Left forelimb (tissue), 1 donor: ENCODE measurements at regions not wholly inside any gene's neighbourhood (a gene's known extent, or its start where the extent isn't known, plus 50 kb on each side); places are given as distances from the start of the nearest gene placed in this dataset.
"Not testable (repeated sequence)": the region's sequence is repeated elsewhere in the genome, so short reads cannot be mapped to it uniquely, and the experiment has no call there.

Experiments used
- DNase-seq: peaks from one replicate; pipeline ENCODE4 v3.0.0-alpha.2; 2018; ENCODE audit warnings: low spot score

DNA sequence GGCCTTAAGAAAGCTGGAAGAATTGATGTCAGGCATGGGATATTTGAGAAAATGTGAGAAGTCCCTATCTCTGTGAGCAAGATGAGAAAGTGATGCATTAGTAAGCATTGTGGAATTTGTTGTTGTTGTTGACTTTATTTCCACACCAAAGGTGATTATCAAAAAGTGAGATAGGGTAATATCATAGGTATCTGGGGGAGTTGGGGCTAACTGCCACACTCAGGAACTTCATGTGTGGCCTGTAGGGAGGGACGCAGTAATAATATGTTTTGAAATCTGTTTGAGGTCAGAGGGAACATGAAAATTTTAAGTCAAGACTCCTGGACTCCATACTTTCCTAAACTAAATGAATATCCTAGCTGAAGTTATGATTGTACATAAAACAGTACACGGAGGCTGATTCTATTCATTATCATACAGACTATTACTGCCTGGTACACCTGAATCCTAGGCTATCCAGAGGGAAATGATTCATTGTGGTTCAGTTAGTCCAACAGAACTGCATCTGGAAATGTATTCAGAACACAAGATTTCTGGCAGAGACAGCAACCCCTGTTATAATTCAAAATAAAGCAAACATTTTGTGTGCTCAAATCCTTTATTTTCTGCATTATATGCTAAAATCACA, 304.8 kb downstream of the CPS1 start:
- no peak for DNase-seq

DNA sequence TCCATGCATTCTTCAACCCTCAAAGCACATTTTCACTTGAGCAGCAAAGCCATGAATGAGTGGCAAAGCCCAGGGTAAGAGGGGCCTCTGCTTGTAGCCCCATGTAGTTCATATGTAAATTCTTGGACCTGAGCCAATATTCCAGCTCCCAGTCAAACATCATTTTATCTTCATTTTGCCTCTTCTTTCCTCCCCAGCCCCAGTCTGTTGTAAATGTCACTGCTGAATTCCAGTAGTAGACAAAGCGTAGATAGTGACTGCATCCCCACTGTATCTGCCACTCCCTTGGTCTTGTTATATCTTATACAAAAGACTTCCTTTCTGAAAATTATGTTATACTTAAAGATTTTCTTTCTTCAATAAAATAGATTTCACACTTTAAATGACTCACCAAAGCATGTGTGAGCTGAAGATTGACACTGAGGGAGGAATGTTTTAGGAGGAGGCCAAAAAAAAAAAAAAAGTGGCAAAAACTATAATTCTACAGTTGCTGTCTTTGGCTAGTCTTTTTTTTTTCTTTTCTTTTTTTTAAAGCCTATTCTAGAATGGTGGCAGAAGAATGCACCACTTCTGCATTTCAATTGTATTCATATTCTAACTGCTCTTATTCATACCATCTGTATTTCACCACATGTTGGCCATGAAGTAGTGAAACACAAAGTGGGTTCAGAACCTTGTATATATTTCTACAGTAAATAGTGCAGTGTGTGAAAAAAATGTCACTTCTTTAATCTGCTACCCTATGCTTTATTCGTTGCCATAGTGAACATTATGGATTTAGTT, 306.1 kb downstream of the CPS1 start:
- no peak for DNase-seq

DNA sequence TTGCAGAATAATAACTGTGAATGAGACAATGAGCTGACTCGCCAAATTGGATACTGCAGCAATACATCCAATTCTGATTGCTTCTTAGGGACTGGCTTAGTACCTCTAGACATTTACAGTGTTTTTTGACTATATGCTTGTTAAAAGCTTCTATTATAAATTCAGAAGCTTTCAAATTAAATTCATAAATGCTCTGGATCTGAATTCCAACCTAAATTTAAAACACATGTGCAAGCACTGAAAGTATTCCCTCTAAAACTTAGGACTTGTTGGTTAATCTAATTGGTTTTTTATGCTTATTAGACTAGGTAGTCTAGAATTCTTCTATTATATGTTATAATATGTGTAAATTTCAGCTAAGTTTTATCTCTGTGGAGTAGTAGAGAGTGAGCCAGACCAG, 306.9 kb downstream of the CPS1 start:
- no peak for DNase-seq

DNA sequence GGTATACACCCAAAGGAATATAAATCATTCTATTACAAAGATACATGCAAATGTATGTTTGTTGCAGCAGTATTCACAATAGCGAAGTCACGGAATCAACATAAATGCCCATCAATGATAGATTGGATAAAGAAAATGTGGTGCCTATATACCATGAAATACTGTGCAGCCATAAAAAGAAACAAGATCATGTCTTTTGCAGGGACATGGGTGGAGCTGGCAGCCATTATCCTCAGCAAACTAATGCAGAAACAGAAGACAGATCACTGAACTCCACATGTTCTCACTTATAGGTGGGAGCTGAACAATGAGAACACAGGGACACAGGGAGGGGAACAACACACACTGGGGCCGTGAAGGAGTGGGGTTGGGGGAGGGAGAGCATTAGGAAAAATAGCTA, 315.2 kb downstream of the CPS1 start:
- not testable (repeated sequence) for DNase-seq

DNA sequence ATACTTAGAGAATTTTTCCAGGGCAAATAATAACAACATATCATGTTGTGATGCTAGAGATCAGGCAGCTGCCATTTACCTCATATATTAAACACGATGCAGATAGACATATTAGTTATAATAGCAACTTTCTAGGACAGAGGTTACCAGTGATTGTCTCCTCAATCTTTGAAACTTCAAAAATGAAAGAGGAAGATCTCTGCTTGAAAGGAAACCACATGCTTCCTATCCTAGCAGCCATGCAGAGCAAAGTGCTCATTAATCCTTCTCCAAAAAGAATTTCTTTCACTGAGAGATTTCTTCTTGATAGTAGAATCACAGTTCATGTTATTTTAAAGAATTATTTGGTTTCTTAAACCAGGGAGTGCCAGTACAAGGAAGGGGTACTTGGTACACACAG, 317.2 kb downstream of the CPS1 start:
- no peak for DNase-seq

DNA sequence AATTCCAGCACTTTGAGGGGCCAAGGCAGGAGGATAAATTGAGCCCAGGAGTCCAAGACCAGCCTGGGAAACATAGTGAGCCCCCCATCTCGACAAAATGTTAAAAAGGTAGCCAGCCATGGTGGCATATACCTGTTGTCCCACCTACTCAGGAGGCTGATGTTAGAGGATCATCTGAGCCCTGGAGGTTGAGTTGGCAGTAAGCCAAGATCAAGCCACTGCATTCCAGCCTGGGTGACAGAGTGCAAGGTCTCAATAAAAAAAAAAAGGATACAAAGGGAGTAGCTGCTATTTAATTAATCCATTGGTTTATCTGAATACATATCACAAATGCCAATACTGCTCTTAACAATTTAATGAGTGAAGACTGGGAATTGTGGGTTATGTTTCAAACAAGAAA, 327.8 kb downstream of the CPS1 start:
- no peak for DNase-seq

DNA sequence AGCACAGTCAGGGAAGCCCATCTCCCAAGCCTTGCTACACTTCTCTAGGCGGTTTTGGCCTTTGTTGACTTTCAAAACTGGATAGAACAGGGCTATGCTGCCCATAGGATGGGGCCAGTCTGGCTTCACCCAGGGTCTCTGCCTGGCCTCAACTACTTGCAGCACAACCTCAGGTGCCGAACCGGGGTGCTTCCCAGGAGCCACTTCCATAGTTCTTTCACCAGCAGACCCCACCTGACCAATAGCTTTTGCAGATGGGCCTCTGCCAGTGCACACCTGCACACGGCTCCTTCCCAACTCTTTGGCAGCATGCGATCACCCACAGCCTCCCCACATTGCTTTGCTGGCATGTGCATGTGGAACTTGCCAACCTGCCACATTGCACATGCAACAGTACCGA, 331.6 kb downstream of the CPS1 start:
- no peak for DNase-seq

DNA sequence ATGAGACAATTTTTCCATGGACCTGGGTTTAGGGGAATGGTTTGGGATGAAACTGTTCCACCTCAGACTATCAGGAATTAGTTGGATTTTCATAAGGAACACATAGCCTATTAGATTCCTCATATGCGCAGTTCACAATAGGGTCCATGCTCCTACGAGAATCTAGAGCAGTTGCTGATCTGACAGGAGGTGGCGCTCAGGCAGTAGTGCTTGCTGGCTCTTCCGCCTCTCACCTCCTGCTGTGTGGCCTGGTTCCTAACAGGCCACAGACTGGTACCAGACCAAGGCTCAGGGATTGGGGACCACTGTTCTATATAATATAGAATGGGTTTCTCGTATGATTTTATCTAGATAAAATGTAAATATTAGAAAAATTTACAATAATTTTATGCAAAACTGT, 338.7 kb downstream of the CPS1 start:
- DNase-seq = no peak

DNA sequence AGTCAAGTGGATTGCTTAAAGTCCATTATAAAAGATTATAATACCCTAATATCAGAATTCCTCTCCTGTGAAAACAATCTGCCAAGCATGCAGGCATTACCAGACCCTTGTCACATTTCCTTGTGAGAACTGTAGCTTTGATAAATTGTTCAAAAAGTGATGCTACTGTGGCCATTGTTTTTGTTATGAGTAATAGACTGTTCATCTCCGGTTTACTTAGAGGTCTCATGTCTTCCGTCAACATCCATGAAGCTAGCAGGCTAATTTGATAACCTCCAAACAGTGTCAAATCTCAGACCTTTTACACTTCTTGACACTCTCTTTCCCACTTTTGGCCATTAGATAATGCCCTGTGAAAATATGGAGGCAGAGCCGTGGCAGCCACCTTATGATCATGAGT, 342.7 kb downstream of the CPS1 start:
- no peak for DNase-seq

DNA sequence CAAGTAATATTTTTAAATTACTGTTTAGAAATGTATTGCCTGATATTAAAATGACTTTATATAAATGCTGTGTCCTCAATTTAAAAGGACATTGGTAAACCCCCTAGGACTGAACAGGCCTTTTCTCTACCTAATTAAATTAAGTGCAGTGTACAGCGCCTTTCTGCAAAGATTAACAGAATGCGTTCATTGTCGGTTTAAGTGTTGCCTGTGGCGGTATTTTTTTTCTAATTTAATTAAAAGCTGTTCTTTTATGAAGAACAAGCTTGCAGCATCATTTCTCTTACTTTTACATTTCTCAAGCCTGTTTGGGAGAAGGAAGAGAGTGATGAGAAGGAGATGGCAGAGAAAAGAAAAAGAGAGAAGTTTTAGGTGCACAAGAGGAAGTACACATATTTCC, 344.9 kb downstream of the CPS1 start:
- DNase-seq = no peak

DNA sequence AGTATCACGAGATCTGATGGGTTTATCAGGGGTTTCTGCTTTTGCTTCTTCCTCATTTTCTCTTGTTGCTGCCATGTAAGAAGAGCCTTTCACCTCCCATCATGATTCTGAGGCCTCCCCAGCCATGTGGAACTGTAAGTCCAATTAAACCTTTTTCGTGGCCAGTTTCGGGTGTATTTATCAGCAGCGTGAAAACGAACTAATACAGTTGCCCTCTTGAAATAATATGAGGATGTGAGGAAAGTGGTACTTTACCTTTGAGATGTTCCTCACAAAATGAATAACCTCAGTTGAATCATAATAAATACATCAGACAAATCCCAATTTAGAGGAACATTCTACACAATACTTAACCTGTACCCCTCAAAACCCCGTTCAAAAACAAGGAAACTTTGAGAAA, 356.4 kb downstream of the CPS1 start:
- no peak for DNase-seq

DNA sequence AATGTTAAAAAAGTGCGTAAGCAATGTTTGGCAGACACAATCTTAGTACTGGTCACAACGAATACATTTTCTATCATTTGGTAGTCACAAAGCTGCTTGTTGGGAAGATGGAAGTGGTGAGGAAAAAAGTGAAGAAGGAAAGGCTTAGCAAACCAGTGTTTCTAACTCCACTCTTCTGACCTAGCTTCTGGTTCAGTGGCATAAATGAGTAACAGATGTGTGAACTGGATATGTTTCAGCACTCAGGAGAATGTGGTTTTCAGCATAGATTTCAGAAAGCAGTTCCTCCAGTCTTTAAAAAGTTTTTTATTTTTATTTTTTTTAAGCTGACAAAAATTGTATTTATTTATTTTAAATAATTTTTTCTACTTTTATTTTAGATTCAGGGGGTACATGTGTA, 357.1 kb downstream of the CPS1 start:
- no peak for DNase-seq

DNA sequence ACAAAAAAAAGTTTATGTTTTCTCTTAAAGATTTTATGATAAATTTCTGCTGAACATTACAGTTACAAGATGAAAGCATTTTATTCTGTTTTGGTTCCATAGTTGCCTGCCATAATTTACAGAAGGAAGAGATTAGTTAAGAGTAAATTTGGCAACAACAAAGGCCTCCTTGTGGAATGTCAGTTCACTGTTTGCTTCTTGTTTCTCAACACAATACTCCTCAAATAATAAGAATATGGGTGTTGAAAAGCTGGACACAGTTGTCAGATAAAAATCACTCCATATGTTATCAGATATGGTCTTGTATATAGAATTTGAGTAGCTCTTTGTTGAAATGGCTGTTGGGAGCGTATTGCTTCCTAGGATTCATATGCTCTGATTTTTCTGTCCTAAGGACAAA, 359.5 kb downstream of the CPS1 start:
- DNase-seq = no peak

DNA sequence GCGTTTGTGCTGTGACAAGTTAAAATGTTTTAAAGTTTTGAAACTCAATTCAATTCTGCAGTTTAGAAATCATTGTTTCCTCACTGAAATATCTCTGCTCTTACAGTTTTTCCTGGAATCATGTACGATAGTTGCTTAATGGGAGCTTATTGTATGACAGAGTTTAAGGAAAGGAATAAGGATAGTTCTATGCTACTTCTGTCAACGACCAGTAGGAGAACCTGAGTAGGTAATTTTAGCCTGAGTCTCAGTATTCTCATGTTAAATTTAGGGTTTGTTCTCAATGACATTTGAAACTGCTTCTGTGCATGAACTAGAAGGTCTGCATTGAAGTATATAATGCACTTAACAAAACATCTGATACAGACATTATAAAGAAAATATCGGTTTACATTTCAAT, 361.1 kb downstream of the CPS1 start:
- DNase-seq = no peak

DNA sequence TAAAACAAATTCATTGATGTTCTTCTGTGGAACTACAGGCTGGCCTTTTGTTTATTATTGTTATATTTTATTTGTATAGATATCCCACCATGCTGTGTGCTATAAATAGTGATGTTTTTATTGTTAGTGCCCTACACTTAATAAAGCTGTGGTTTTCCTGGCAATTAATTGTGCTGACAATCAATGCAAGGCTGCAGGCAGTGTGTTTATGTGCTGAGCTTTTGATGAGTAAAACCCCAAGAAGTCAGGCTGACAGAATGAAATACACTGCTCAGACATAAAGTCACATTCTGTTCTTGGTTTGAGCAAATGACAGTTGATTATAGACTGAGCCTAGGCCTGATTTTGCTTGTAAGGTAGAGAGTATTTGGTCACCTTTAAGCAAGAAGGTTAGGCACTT, 362.7 kb downstream of the CPS1 start:
- no peak for DNase-seq

DNA sequence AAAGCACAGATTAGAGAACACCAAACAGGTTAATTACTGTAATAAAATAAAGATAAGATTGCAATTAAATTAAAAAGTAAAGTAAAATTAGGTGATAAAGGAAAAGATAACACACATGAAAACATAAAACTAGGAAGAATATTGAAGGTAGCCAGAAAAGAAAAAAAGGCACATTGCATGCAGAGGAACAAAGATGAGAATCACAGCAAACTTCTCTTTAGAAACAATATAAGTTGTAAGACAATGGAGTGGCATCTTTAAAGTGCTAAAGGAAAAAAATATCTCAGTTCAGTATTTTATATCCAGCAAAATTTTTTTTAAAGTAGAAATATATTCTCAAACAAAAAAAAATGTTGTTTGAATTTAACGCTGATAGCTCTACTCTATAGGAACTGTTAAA, 366.0 kb downstream of the CPS1 start:
- DNase-seq = no peak

DNA sequence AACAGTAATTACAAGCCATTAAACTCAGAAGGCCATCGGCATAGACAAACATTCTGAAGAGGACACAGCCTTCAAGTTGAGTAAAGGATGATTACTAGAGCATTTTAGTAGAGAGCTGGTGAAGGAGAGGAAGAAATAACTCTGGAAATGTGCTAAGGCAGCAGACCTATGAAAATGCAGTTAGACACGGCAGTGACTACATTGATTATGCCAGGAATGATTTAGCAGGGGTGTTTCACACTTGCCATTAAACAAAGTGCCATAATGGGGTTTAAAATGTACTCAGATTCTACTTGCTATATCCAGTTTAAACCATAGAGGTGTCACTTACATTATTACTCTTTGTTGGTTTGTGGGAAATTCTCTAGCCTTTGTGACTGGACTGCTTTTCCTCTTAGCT, 372.3 kb downstream of the CPS1 start:
- no peak for DNase-seq

DNA sequence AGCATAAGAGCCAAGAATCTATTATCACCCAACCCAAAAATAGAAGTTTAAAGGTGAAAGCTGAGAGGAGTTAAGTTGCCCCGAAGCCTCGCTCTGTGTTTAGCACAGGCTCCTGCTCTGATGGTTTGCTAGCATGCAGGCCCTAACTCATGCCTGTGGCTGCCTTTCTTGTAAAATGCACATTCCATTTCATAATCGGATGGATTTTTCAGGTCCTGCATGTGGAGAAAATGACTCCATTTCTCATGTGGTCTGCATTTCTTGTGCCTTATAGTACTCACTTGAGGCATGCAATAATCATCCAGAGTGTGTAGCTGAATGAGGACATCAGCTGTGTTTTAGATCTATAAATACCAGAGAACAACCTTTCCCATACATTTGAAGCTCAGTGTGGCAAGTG, 381.8 kb downstream of the CPS1 start:
- DNase-seq = no peak

DNA sequence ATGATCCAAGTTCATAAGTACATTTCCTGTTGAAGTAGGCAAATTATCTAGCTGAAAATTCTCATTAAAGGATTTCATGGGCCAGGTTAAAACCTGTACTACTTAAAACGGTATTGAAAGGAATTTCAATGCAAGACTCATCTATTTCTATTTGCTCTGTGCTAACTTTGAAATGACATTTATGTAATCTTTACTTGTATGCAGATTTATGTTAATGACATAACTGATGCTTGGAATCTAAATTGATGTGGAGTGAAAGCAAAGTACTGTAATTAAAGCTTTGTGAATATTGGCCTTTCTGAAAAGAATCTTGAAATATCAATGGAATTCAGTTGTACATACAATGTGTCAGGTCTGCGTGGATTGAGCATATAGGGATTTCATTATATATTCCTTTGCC, 390.0 kb downstream of the CPS1 start:
- DNase-seq = no peak

DNA sequence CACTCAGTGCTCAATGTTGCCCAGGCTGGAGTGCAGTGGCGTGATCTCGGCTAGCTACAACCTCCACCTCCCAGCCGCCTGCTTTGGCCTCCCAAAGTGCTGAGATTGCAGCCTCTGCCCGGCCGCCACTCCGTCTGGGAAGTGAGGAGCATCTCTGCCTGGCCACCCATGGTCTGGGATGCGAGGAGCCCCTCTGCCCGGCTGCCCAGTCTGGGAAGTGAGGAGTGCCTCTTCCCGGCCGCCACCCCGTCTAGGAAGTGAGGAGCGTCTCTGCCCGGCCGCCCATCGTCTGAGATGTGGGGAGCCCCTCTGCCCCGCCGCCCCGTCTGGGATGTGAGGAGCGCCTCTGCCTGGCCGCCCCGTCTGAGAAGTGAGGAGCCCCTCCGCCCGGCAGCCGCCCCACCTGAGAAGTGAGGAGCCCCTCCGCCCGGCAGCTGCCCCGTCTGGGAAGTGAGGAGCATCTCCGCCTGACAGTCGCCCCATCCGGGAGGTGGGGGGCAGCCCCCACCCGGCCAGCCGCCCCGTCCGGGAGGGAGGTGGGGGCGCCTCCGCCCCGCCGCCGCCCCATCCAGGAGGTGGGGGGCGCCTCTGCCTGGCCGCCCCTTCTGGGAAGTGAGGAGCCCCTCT, 394.1 kb downstream of the CPS1 start:
- DNase-seq = not testable (repeated sequence)

DNA sequence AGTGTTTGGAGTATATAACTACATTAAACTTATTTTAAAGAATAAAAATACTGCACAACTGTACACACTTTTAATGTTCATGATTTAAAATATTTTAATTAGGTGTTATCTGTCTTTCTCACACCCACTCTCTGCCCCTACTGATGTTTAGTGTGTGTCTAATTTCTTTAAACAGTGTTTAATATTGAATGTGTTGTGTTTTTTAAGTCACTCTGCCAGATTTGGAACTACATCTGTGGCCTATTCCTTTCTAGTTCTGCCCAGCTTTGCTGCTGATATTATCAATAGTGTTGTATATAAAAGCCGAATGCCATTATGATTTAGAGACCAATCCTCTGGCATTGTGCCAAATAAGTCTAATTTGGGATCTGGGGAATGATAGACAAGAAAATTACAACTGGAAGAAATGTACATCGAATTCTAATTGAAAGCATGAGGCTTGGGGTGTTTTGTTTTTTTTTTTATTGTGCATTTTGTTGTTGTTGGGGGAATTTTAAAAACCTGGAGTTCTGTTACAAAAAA, 398.0 kb downstream of the CPS1 start:
- no peak for DNase-seq

DNA sequence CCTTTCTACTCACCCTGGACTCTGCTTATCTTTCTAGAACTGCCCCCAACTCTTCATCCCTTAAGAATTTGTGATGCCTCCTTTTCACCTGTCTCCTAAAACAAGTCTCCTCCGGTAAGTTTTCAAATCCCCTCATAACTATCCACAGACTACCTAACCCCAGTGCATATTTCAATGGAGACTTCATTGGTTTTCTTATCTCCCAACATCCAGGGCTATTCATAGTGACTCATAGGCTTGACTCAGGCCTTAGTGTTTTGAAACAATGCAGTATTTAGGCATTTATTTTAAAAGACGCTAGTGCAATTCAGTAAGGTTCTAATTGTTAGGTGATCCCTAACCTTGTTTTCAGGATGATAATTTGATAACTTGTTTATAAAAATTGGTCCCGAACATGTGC, 399.2 kb downstream of the CPS1 start:
- no peak for DNase-seq

DNA sequence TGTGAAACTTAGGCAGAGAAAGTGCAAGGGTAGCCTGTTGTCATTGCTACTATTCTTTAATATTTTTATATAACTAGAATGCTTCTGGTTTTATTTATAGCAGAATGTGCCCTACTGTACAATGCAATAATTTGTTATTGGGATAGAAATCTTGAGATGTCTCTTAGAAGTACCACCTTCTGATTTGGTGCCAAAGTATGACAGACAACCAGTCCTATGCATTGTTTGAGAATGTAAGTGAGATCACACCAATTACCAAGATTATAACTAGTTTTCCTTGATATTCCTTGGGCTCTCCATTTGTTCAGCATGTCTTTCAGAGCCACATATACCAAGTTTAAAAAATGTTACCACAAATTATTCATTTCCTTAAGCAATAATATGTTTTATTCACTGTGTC, 399.7 kb downstream of the CPS1 start:
- DNase-seq = no peak
